Occipital lobe (tissue), 1 donor: ENCODE measurements at regions not wholly inside any gene's neighbourhood (a gene's known extent, or its start where the extent isn't known, plus 50 kb on each side); places are given as distances from the start of the nearest gene placed in this dataset.

Experiments used
- DNase-seq: peaks from one replicate; lab custom pipeline; 2025; lab: John Stamatoyannopoulos, UW

DNA sequence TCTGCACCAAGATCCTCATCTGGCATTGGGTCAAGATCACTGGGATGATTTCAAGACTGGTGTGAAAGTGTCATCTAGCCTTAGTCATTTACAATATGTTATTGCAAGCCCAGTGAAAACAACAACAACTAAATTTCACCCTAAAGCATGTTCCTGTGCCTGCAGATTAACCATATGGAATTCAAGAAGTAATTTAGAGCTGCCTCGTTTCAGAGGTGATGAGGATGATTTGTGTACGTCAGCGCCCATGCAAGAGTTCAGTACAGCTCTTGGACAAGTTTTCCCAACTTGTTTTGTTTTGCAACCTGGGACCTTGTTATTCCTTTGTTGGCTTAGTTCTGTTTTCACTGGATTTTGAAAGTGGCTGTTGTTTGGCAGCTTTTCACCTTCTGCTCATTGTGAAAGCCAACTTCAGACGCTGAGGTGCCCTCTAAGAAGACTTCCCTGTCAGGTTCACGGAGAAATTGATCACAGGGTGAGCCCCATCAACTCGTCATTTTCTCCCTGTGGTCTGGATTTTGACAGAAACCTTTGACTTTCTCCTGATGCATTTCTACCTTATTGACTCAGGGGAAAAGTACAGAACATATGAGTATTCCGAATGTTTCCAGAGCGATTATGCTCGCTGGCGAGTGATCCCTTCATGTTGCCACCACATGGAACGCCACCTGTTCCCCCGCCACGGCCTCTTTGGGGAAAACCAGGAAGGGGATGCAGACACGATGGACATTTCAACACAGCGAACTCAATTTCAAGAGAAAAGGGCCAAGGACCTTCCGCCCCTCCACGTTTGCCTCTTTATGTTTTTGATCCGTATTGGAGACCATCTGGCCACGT, 85.6 kb downstream of the FOXL1 start:
- no peak for DNase-seq

DNA sequence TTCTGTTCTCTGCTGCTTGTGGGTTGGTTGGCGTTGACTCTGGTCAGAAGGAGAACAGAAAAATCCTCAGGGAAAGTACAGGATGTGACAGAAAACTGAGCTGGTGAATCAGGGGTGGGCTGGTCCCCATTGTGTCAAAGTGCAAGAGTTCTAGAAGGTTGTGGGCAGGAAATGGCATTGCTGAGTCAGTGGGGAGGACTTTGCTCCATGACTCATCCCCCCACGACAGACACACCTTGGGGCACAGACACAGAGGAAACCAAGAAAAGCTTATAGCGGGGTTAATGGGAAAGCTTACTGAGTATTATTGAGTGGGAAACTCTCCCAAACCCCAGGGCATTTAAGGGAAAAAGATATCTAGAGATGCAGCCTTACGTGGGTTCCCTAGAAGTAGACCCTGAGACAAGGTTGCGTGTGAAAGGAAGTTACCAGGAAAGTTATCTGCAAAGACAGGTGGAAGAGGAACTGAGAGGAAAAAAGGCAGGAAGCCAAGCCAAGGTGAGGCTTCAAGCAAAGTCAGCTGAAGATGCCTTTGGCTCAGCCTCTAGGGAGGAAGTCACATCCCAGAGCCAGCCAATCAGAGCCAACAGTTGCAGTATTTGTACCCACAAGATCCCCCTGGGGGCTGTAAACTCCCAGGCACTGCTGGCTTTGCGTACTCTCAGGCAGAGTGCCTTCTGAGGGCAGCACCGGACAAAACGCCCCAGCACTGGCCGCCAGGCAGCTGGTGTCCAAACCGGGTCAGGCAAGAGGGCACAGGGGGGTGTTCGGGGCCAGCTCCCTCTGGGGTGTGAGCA, 86.4 kb downstream of the FOXL1 start:
- DNase-seq: no peak

DNA sequence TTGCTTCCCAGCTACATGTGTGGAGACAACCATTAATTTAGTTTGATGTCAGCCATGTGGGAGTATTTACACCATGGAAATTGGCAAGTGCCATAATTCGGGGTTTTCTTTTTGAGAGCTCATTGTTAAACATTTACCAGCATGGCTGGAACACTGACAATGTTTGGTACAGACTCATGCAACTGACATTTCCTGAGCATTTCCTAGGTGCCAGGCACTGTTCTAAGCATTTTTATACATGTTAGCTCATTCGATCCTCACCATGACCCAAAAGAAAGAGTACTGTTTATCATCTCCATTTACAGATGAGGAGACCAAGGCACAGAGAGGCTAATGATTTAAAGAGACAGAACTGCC, 86.9 kb downstream of the FOXL1 start:
- DNase-seq: no peak

DNA sequence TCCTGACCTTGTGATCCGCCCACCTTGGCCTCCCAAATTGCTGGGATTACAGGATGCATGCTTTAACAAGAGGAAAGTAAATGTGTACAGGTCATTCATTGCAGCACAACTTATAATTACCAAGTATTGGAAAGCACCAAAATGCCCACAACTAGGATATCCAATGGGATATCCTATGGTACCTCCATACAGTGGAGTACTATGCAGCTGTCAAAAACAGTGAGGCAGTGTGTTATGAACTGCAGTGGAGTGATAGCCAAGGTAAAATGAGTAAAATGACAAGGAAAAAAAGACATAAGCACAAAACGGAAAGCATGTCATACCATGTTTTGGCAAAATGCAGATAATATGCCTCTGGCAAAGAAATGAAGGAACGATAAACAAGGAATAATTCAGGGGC, 87.6 kb downstream of the FOXL1 start:
- no peak for DNase-seq

DNA sequence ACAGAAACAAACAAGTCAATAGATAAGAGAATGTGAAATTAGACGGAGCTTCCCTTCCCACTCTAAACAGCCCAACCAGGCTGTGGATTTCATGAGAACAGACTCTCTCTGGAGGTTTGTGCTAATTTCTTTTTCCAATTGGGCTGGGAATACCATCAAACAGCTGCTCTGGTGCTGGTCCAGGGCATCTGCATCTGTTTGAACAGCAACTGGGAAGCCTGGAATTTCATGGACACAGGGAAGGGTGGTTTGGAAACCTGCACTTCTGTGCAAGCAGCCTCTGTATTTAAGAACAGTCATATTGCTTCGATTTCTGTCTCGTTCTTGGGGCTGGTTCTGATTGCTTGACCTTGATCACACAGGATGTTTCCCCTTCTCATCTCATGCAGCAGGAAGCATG, 88.7 kb downstream of the FOXL1 start:
- DNase-seq: no peak

DNA sequence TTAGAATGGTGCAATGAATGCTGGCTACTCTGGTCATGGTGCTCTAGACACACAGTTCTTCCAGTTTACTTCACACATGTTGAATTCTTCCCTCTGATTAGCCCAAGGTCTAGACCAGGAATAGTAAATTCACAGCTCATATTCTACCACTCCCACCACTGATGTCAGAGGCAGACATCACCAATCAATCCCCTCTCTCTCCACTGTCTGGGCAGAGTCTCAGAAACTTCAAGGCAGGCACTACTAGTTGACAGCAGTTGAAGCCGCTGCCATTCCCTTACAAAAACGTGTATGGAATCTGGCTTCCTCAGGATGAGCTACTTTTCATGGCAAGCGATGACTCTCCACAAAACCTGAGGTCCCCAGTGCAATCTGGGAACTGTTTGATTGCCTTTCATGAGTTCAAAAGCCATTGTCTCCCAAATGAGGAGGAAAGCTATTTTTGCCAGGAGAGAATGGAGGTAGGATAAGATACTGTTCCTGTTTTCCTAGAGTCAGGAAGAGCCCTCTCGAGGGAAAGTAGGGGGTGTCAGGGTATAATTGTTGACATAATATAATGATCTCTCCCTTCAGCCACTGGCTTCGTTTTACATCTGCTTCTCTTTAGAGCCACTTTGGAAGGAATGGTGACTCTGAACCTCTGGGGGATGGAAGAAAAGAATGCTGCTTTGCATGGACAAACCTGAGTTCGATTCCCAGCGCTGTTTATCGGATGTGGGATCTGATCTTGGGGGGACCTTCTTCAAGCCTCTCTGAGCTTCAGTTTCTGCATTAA, 90.0 kb downstream of the FOXL1 start:
- no peak for DNase-seq

DNA sequence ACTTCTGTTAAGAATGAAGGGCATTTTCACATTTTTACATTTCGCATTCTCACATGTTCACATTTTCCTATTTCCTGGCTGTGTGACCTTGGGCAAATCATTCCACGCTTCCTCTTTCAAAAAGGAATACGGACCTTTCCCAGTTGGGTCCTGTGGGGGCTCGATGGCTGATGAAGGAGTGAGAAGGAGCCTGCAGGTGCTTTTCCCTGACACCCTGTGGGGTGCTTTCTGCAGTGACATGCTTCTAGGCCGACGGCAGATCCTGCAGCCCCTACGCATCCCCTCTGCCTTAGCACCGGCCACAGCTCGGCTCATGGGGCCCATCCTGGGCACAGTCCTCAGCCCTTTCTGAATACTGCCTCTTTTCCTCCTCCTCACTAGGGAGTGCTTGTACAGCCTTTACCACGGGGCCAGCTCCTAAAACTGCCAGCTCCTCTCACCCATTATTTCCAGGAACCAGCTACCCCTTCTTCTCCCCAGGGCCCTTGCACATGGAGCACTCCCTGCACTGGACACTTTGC, 91.0 kb downstream of the FOXL1 start:
- DNase-seq: no peak

DNA sequence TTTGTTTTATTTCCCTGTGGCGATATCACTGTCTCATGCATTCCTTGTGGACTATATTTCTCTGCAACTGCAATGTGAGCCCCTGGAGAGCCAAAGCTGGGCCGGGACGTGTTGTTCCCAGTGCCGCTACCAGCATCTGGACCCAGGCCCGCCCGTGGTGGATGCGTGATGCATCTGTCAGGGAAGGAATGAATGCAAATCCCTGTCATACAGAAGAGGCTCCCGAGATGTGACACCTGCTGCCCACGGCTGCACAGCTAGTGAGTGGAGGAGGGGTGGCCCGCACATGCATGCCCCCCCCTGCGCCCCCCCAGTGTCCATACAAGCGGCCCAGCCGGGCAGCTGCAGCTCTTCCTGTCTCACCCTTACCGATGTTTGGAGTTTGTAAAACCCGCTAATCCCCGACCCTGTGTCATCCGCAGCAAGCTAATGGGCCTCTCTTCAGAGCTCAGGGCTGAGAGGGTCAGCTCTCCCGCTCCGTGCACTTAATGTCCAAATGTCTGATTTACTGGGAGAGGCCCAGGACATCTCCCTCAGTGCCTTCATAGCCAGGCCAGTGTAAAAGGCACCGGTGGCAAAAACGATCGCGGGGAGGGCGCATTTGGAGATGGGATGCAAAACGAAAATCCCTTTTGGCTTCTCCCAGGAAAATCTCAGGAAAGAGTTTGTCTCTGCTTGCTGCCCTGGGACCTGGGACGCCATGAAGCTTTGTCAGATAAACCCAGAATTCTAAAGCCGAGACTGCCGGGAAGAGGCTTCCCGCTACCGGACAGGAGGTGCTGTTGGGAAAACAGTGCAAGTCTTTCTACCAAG, 91.8 kb downstream of the FOXL1 start:
- DNase-seq: no peak

DNA sequence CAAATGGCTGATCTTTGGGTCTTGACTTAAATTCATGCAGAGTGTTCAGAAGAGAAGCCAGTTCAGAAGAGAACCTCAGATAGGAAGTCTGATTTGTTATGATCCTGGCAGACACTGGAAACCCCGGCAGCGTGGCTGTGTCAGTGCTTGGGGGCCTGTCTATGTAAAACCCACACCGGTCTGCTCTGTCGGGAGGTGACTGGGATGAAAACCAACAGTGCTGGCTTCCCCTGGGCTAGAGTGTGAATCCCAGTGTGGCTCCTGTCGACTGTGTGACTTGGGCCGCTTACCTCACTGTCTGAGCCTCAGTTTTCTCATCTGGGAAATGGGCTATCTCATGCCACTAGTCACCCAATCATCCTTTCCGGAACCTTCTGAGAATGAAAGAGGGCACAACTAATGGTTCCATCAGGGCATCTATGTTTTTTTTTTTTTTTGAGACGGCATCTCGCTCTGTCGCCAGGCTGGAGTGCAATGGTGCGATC, 92.4 kb downstream of the FOXL1 start:
- no peak for DNase-seq

DNA sequence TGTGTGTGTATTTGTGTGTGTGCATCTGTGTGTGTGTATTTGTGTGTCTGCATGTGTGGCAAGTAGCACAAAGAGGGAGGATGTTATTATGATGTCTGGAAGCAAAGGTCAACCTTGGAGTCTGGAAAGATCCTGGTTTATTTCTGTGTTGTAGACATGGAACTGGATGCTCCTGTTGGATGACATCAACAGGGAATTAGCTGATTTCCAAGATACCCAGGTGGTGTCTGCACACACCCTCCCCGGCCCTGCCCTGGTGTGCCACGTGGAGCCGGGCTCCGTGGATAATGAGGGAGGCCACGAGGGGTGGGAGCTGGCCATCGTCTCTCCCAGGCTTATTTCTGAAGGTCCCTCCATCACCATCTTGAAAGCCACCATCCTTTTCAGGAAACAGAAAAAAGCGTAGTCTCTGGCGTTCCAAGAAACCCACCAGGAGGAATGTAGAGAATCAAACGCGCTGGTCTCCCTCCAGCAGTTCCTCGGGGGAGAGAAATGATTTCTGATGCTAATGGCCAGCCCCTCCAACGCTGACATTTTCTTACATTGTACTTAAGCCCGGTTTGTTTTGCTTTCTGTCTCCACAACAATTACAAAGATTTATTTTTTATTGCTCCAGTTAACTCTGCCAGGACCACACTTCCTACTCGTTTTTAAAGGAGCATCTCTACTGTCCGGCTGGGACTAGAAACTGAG, 93.3 kb downstream of the FOXL1 start:
- no peak for DNase-seq

DNA sequence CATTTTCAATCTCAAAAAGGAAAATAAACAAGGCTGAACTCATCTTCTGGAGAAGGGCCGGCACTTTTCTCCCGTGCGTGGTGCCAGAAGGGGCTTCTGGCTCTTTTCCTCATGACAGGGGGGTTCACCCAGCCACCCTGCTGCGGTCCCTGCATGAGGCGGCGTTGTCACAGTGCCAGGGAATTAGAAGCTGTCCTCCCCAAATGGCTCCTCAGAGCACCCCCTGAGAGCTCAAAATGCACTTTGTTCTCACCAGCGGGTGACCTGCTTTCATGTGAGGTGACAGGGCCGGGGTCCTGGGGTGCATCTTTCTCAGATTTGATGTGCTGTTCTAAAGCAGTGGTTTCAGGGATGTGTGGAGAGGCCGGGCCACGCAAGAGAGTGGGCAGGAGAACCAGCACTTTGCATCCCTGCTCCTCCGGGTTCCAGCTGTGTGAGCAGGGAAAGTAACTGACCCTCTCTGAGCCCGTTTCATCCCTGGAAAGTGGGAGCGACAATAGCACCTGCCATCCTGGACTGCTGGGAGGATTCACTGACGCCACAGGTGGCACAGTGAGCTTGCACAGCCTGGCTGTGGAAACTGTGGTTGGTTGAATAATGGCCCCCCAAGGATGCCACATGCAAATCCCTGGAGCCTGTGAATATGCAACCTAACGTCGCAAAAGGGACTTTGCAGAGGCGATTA, 94.0 kb downstream of the FOXL1 start:
- no peak for DNase-seq

DNA sequence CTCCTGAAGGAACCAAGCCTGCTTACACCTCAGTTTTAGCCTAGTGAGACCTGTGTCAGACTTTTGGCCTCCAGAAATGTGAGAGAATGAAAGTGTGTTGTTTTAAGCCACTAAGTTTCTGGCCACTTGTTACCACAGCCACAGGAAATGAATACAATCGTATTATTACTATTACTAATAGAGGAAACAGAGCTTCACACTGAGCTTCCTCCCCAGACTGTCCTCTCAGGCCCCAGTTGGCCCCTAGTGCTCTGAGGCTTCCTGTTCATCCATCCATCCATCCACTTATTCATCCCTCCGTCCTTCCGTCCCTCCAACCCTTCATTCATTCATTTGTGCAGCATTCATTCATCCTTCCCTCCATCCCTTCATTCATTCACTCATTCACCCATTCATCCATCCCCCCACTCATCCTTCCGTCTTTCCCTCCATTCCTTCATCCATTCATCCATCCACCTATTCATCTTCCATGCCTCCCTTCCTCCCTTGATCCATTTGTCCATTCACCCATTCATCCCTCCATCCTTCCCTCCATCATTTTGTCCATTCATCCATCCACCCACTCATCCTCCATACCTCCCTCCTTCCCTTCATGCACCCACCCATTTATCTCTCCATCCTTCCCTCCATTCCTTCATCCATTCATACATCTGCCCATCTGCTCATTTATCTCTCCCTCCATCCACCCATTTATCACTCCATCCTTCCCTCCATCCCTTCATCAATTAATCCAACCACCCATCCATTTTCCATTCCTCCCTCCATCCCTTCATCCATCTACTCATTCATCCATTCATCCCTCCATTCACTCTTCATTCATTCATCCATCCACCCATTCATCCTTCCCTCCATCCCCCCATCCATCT, 95.0 kb downstream of the FOXL1 start:
- no peak for DNase-seq

DNA sequence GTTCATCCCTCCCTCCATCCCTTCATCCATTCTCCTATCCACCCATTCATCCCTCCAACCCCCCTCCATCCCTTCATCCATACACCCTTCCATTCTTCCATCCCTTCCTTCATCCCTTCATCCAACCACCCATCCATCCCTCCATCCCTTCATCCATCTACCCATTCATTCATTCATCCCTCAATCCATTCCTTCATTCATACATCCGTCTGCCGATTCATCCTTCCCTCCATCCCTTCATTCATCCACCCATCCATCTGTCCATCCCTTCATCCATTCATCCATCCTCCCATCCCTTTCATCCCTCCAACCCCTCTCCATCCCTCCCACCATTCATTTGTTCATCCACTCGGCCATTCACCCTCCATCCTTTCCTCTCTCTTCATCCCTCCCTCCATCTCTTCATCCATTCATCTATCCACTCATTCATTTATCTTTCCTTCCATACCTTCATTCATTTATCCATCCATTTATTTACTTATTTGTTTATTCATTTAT, 95.7 kb downstream of the FOXL1 start:
- no peak for DNase-seq

DNA sequence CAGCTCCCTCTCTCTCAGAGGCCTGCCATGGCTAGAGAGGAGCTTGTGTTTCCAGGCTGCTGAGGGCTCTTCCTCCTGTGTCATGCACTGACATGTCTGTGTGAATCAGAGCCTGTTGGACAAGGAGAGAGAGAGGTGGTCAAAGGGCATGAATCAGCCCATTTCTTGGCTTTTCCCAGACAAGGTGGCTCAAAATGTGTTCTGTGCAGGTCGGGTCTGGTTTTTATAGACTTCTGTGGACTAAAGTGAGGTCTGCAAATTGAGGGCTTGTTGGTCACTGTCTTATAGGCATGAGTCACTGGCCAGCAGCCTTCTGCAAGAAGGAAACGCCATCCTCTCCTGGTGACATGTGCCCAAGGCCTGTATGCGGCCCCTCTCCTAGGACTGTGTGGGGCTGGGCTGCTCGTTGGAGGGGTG, 97.9 kb downstream of the FOXL1 start:
- no peak for DNase-seq

DNA sequence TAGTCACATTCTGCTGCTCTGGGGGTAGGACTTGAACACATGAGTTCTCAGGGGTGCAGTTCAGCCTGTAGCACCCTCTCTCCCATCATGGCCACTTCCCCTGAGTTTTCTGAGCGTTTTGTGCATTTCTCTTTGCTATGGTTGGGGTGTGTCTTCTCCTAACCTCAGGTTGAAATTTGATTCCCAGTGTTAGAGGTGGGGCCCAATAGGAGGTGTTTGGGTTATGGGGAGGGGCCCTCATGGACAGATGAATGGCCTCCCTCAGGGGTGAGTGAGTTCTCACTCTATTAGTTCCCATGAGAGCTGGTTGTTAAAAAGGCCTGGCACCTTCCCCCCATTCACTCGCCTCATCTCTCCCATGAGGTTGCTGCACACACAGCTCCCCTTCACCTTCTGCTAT, 101.1 kb downstream of the FOXL1 start:
- DNase-seq: no peak

DNA sequence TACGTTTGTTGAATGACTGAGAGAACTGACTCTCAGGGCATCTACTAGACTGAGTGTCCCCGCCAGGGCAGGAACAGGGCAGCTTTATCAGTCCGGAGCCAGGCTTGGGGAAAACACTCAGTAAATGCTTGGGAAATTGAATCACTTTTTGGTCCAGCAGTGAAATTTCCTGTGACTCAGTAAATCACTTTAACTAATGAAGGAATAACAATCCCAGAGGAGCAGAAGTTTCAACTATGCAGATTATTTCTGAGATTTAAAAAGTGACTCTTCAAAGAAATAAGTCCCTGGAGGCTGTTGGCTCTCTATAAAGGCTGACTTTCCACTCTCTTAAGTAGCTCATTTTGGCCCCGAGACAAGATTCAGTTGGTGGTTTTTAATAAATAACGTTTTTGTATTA, 101.8 kb downstream of the FOXL1 start:
- DNase-seq: no peak

DNA sequence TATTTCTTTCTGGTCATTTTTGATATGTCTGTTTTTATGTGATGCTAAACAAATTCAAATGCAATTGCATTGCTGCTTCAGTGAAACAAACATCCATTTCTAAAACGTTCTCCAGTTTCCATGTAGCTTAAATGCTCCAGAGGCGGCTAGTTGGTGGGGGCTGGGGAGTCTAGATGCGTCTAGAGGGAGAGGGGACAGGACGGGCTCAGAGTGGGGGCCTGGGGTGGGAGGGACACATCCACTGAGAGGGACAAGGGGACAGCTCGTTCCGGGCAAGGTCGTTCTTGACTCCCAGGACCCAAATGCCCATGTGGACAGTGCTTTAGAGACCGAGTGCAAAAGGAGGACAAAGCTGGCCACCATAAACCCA, 102.3 kb downstream of the FOXL1 start:
- no peak for DNase-seq

DNA sequence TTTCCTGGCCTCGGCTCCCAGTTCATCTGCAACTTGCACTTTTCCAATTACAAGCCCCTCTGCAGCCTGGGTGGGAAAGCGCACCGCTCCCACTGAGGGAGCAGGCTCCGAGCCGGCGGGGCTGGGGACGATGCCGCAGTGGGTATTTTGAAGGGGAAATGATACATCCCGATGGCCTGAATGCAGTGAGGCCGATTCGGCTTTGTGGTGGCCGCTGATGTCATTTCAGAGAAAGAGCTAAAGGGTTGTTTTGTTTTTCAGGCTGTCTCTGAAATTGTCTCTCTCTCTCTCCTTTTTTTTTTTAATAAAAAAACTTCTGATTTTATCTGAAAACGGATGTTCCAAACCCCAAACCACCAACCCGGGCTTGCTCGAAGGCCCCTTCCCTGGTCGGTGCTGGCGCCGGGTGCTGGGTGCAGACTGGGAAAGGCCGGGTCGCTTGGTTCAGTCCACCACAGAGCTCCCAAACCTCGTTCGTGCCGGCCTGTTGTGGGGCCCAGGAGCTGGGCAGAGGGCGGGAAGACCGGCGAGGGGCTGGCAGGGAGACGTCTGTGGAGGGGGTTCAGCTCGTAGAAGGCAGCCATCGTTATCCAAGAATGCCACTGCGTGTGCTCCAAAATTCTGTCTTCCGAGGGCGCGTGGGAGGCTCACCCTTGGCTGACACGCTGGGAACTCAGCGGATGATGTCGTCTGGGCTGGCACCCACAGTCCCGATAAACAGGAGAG, 102.8 kb downstream of the FOXL1 start:
- DNase-seq: no peak
